HK-2 (cell line): ENCODE measurements at regions not wholly inside any gene's neighbourhood (a gene's known extent, or its start where the extent isn't known, plus 50 kb on each side); places are given as distances from the start of the nearest gene placed in this dataset.

Experiments
- DNase-seq: peaks from one replicate; pipeline ENCODE4 v3.0.0-alpha.2; 2018; ENCODE audit not compliant: unreplicated experiment

- DNase-seq, result no peak
Measured at GRCh38 chr11:92533657-92534335, 309.2 kb downstream of the FAT3 start.

GRCh38 chr11:92536883-92537282 is 312.3 kb downstream of the FAT3 start:
- DNase-seq, result no peak

GRCh38 chr11:92540096-92540495 is 315.5 kb downstream of the FAT3 start:
- DNase-seq, result no peak

- no peak for DNase-seq
Measured at GRCh38 chr11:92545906-92546471, 321.4 kb downstream of the FAT3 start.

- DNase-seq, result no peak
Measured at GRCh38 chr11:92546603-92547002, 322.0 kb downstream of the FAT3 start.

GRCh38 chr11:92550411-92550810 is 325.8 kb downstream of the FAT3 start:
- DNase-seq, result no peak

GRCh38 chr11:92550871-92551270 is 326.3 kb downstream of the FAT3 start:
- no peak for DNase-seq

GRCh38 chr11:92552942-92553341 is 328.3 kb downstream of the FAT3 start:
- DNase-seq, result no peak

- no peak for DNase-seq
Measured at GRCh38 chr11:92554688-92555087, 330.1 kb downstream of the FAT3 start.

GRCh38 chr11:92556431-92556830 is 331.8 kb downstream of the FAT3 start:
- no peak for DNase-seq

GRCh38 chr11:92557879-92558278 is 333.3 kb downstream of the FAT3 start:
- no peak for DNase-seq

- no peak for DNase-seq
Measured at GRCh38 chr11:92558323-92558722, 333.7 kb downstream of the FAT3 start.

GRCh38 chr11:92569726-92570125 is 345.1 kb downstream of the FAT3 start:
- no peak for DNase-seq

GRCh38 chr11:92572559-92572958 is 347.9 kb downstream of the FAT3 start:
- DNase-seq, result no peak

GRCh38 chr11:92576315-92576714 is 351.7 kb downstream of the FAT3 start:
- no peak for DNase-seq

- no peak for DNase-seq
Measured at GRCh38 chr11:92580908-92581307, 356.3 kb downstream of the FAT3 start.

- DNase-seq, result no peak
Measured at GRCh38 chr11:92588393-92588792, 363.8 kb downstream of the FAT3 start.

GRCh38 chr11:92589512-92589911 is 364.9 kb downstream of the FAT3 start:
- no peak for DNase-seq

- no peak for DNase-seq
Measured at GRCh38 chr11:92591521-92591920, 366.9 kb downstream of the FAT3 start.

- no peak for DNase-seq
Measured at GRCh38 chr11:92594251-92594650, 369.6 kb downstream of the FAT3 start.

GRCh38 chr11:92595052-92595451 is 370.4 kb downstream of the FAT3 start:
- no peak for DNase-seq

- no peak for DNase-seq
Measured at GRCh38 chr11:92596596-92597317, 372.1 kb downstream of the FAT3 start.

GRCh38 chr11:92601048-92601447 is 368.4 kb upstream of the MTNR1B start:
- no peak for DNase-seq
